OCI-LY1 (cell line): ENCODE measurements at regions not wholly inside any gene's neighbourhood (a gene's known extent, or its start where the extent isn't known, plus 50 kb on each side); places are given as distances from the start of the nearest gene placed in this dataset.

Experiments used
- H2AFZ ChIP-seq: fragments of 200-600 bp; sonication (generic), shearing (Covaris generic); 2 replicates; pipeline ENCODE4 v1.6.0; 2014; ENCODE audit warnings: antibody characterized with exemption, mild to moderate bottlenecking, low read length
- H3F3A ChIP-seq: fragments of 200-600 bp; sonication (generic), shearing (Covaris generic); 2 replicates; pipeline ENCODE4 v1.6.0; 2014; ENCODE audit warnings: mild to moderate bottlenecking, antibody characterized with exemption, low read length, moderate library complexity; ENCODE audit not compliant: insufficient read depth
- H3K27ac ChIP-seq: fragments of 200-600 bp; sonication (generic); 2 replicates; pipeline ENCODE4 v1.5.1; 2014; ENCODE audit warnings: low read length, mixed run types, mild to moderate bottlenecking, low read depth; ENCODE audit not compliant: poor library complexity, severe bottlenecking
- H3K27me3 ChIP-seq: fragments of 200-600 bp; sonication (generic); 2 replicates; pipeline ENCODE4 v1.6.0; 2014; ENCODE audit warnings: antibody characterized with exemption, mild to moderate bottlenecking, low read length, moderate library complexity; ENCODE audit not compliant: insufficient read depth
- H3K36me3 ChIP-seq: fragments of 200-600 bp; sonication (generic); 2 replicates; pipeline ENCODE4 v1.6.1; 2014; ENCODE audit warnings: mild to moderate bottlenecking, antibody characterized with exemption, low read length, moderate library complexity, mixed read lengths; ENCODE audit not compliant: insufficient read depth
- H3K4me1 ChIP-seq: fragments of 200-600 bp; sonication (generic); 2 replicates; pipeline ENCODE4 v1.5.1; 2014; ENCODE audit warnings: mild to moderate bottlenecking, low read length, moderate library complexity; ENCODE audit not compliant: insufficient read depth, severe bottlenecking
- H3K4me2 ChIP-seq: fragments of 200-600 bp; sonication (generic), shearing (Covaris generic); 2 replicates; pipeline ENCODE4 v1.6.1; 2014; ENCODE audit warnings: low read length
- H3K4me3 ChIP-seq: fragments of 200-600 bp; sonication (generic); 2 replicates; pipeline ENCODE4 v1.5.1; 2014; ENCODE audit warnings: low read length, low read depth, mild to moderate bottlenecking, mixed read lengths; ENCODE audit not compliant: poor library complexity, severe bottlenecking
- H3K79me2 ChIP-seq: fragments of 200-600 bp; shearing (Covaris generic); 2 replicates; pipeline ENCODE4 v1.6.1; 2016; ENCODE audit warnings: mixed run types, low read length, mixed read lengths; ENCODE audit not compliant: insufficient read depth
- H3K9ac ChIP-seq: fragments of 200-600 bp; sonication (generic), shearing (Covaris generic); 2 replicates; pipeline ENCODE4 v1.6.1; 2014; ENCODE audit warnings: mild to moderate bottlenecking, low read length, mixed read lengths
- H3K9me2 ChIP-seq: fragments of 200-600 bp; sonication (generic), shearing (Covaris generic); 2 replicates; pipeline ENCODE4 v1.6.1; 2014; ENCODE audit warnings: low read depth, mild to moderate bottlenecking, low read length, mixed read lengths
- H3K9me3 ChIP-seq: fragments of 200-600 bp; shearing (Covaris generic); 2 replicates; pipeline ENCODE4 v1.6.1; 2014; ENCODE audit warnings: low read length, mixed read lengths
- H4K20me1 ChIP-seq: fragments of 200-600 bp; sonication (generic), shearing (Covaris generic); 2 replicates; pipeline ENCODE4 v1.6.0; 2016; ENCODE audit warnings: mild to moderate bottlenecking, low read length; ENCODE audit not compliant: insufficient read depth
- EZH2 ChIP-seq: fragments of 200-600 bp; sonication (generic), shearing (Covaris generic); IDR thresholded peaks from 2 replicates; pipeline ENCODE4 v1.8.0; 2017; ENCODE audit warnings: borderline replicate concordance, mixed run types, mild to moderate bottlenecking, antibody characterized with exemption, low read length, moderate library complexity, mixed read lengths
- TF ChIP-seq, protein P1 (sequence below): fragments of 200-600 bp; sonication (generic), shearing (Covaris generic); IDR thresholded peaks from 2 replicates; pipeline ENCODE4 v1.5.1; 2017; ENCODE audit warnings: mild to moderate bottlenecking, antibody characterized with exemption, low read length, moderate library complexity, mixed read lengths

DNA sequence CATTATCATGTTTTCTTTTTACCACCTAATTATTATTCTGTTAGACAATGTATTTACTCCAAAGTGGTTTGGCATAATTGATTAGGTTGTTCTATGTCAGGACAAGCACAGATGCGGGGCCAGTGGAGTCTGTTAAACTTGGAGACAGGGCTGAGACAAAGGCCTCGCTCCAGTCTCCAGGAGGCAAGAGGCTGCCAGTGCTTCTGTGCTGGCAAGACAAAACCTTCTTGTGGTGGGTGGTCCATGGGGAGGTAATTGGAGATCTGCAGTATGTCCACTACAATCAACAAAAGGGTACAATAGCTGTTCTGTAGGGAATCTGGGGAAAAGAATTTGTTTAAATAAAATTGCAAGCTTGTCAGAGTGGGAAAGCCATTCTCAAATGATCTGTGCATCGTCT, 677.2 kb upstream of the SLC35B3 start:
- TF ChIP-seq, protein P1, sequence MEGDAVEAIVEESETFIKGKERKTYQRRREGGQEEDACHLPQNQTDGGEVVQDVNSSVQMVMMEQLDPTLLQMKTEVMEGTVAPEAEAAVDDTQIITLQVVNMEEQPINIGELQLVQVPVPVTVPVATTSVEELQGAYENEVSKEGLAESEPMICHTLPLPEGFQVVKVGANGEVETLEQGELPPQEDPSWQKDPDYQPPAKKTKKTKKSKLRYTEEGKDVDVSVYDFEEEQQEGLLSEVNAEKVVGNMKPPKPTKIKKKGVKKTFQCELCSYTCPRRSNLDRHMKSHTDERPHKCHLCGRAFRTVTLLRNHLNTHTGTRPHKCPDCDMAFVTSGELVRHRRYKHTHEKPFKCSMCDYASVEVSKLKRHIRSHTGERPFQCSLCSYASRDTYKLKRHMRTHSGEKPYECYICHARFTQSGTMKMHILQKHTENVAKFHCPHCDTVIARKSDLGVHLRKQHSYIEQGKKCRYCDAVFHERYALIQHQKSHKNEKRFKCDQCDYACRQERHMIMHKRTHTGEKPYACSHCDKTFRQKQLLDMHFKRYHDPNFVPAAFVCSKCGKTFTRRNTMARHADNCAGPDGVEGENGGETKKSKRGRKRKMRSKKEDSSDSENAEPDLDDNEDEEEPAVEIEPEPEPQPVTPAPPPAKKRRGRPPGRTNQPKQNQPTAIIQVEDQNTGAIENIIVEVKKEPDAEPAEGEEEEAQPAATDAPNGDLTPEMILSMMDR = no peak
- Histone ChIP-seq H3K36me3 (no peaks in the 10 kb centered on the region), H3K9me2 (no peaks in the 10 kb centered on the region), H3F3A (no peaks in the 10 kb centered on the region), H3K4me3 (no peak overlapping the region), H4K20me1 (no peaks in the 10 kb centered on the region), H3K9me3 (no peaks in the 10 kb centered on the region), H3K4me1 (no peaks in the 10 kb centered on the region), H3K27me3 (no peaks in the 10 kb centered on the region), H3K4me2 (no peak overlapping the region), H2AFZ (no peak overlapping the region), H3K9ac (no peak overlapping the region), H3K79me2 (no peaks in the 10 kb centered on the region), H3K27ac (no peak overlapping the region)

DNA sequence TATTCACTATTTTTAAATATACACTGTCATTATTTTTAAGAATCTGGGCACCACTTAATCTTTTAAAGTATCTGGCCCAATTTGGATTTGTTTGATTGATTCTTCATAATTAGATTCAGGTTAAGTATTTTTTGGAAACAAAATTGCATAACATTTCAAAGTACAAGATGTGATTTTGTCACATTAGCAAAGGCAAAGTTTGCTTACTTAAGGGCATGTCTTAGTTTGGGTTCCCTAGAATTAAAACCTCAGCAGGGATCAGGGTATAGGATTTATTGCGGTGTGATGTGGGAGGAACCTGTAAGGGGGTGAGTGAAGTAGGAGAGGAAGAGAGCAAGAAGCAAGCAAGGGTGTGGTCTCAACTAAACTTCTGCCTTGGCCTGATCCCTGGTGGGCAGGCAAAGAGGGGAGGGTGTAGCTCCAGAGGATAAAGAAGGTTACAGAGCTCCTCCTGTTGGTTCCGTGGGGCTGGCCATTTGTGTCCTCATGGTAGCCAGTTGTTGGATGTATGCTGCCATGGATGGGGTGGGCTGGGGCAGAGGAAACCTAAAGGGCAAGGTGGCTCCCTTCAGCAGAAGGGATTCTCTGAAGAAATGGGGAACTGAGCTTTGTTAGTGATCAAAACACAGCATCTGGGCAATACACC, 668.7 kb upstream of the SLC35B3 start:
- Histone ChIP-seq H3K4me3 (no peak overlapping the region), H3K9me3 (no peaks in the 10 kb centered on the region), H3K9me2 (no peaks in the 10 kb centered on the region), H4K20me1 (no peaks in the 10 kb centered on the region), H3K4me2 (no peak overlapping the region), H3K27me3 (no peaks in the 10 kb centered on the region), H3K79me2 (no peaks in the 10 kb centered on the region), H3K36me3 (no peaks in the 10 kb centered on the region), H3K27ac (no peak overlapping the region), H2AFZ (no peak overlapping the region), H3K4me1 (no peaks in the 10 kb centered on the region), H3K9ac (no peak overlapping the region), H3F3A (no peaks in the 10 kb centered on the region)
- TF ChIP-seq EZH2 = no peak
- TF ChIP-seq, protein P1 = no peak

DNA sequence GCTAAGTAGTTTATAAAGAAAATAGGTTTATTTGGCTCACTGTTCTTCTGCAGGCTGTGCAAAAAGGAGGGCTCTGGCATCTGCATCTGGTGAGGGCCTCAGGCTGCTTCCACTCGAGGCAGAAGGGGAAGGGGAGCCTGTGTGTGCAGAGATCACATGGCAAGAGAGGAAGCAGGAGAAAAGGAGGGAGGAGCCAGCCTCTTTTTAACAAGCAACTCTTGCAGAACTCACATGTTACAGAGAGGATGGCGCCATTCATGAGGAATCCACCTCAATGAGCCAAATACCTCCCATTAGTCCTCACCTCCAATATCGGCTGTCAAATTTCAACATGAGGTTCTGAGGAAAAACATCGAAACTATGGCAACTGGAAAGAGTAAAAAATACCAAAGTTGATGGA, 666.6 kb upstream of the SLC35B3 start:
- H3K79me2 ChIP-seq = no peaks in the 10 kb centered on the region
- no peaks in the 10 kb centered on the region for H3K4me1 ChIP-seq
- no peak overlapping the region for H2AFZ ChIP-seq
- H3K27me3 ChIP-seq = no peaks in the 10 kb centered on the region
- H3F3A ChIP-seq = no peaks in the 10 kb centered on the region
- H3K36me3 ChIP-seq = no peaks in the 10 kb centered on the region
- H3K9me3 ChIP-seq = no peaks in the 10 kb centered on the region
- no peak overlapping the region for H3K27ac ChIP-seq
- no peak overlapping the region for H3K4me3 ChIP-seq
- no peaks in the 10 kb centered on the region for H4K20me1 ChIP-seq
- H3K4me2 ChIP-seq = no peak overlapping the region
- H3K9ac ChIP-seq = no peak overlapping the region
- no peaks in the 10 kb centered on the region for H3K9me2 ChIP-seq
- TF ChIP-seq, protein P1 = no peak
- no peak for TF ChIP-seq EZH2
